Right lobe of liver (tissue), 6 donors: ENCODE measurements at regions not wholly inside any gene's neighbourhood (a gene's known extent, or its start where the extent isn't known, plus 50 kb on each side); places are given as distances from the start of the nearest gene placed in this dataset.

Experiments used
- ATAC-seq, 4 donors: fragments of 200-7000 bp; cut with Tn5 transposase; one replicate each; pipeline ENCODE4 v1.9.1; 2020; ENCODE audit warnings: mild to moderate bottlenecking in 4 of 4, moderate library complexity in 4 of 4
- DNase-seq, 3 donors: peaks; one replicate each; pipeline ENCODE4 v3.0.0-alpha.2; 2020
- H3K27ac ChIP-seq, 3 donors: fragments of 200-600 bp; one replicate each; pipeline ENCODE4 v1.8.0; 2022
- H3K27me3 ChIP-seq, 2 donors: fragments of 200-600 bp; one replicate each; pipeline ENCODE4 v1.8.0; 2022
- H3K36me3 ChIP-seq, 4 donors: fragments of 200-600 bp; sonication (generic) in 1 of 4; one replicate each; pipeline versions ENCODE4 v1.5.1 to v1.8.0; 2017 to 2022; ENCODE audit warnings: control low read depth in 1 of 4
- H3K4me1 ChIP-seq, 4 donors: fragments of 200-600 bp; sonication (generic) in 1 of 4; one replicate each; pipeline versions ENCODE4 v1.5.1 to v1.8.0; 2017 to 2022; ENCODE audit warnings: control low read depth in 1 of 4
- H3K4me3 ChIP-seq, 3 donors: fragments of 200-600 bp; one replicate each; pipeline ENCODE4 v1.8.0; 2022
- H3K9me3 ChIP-seq, 4 donors: fragments of 200-600 bp; sonication (generic) in 1 of 4; one replicate each; pipeline versions ENCODE4 v1.5.1 to v1.8.0; 2017 to 2022; ENCODE audit warnings: control low read depth in 1 of 4
- POLR2A ChIP-seq: fragments of 450-650 bp; IDR thresholded peaks from one replicate; pipeline ENCODE4 v1.6.1; 2017; ENCODE audit warnings: antibody characterized with exemption, mild to moderate bottlenecking
- WGBS: methylation state at CpG from one replicate; pipeline ENCODE4 v1.1.6; 2018; ENCODE audit warnings: low coverage, low lambda C conversion rate; ENCODE audit not compliant: insufficient coverage; ENCODE audit errors: missing lambda C conversion rate; 5-methylcytosine and 5-hydroxymethylcytosine counted together
- intact Hi-C, 2 donors: fragments of 100-400 bp; cut with DNase I; formaldehyde crosslinking; loops; one replicate each; pipeline versions ENCODE4 v1.11.2 to v1.14.1; 2022
- TF ChIP-seq, protein P1 (sequence below), 4 donors: fragments of 200-600 bp in 3 of 4; fragments of 450-650 bp in 1 of 4; IDR thresholded peaks; one replicate each; pipeline versions ENCODE4 v1.5.1 to v1.8.0; 2016 to 2022; ENCODE audit warnings: antibody characterized with exemption in 4 of 4, mild to moderate bottlenecking in 2 of 4
- donor health status: DM: no; HTN: yes; CAD: no.
- donor health status: DM: no; HTN: no; CAD: no.
- donor health status: DM: no; HTN: no; CAD: no.
- donor health status: DM: no; HTN: yes; CAD: no.
- donor health status: DM: no; HTN: yes; CAD: no.

DNA sequence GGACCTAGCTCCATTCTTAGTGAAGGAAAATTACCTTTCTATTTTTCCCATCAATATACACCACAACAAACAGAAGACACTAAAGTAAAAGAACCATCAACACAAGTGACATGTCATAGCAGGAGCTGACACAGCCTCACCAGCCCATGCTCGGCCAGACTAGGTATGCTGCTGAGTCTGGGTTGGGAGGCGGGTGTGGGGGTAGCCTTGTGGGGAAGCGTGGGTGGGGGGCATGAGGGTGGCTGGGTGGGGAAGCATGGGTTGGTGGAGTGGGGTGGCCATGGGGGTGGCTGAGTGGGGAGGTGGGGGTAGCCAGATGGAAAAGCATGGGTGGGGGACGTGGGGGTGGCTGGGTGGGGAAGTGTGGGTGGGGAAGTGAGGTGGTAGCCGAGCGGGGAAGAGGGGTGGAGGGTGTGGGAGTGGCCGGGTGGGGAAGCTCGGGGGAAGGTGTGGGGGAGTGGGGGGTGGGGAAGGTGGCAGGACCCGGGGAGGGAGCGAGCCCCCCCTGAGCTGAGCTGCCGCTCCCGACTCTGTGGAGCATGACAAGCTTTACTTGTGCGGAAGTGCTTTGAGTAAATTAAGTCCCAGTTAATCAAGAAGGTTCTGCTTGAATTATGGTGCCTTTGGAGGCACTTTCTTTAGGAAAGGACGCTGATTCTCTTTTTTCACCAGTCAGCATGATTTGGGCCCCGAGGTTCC, 294.6 kb upstream of the ZNF32 start:
- no peak for ATAC-seq
- no peaks in the 10 kb centered on the region for H3K4me1 ChIP-seq
- intact Hi-C loops, result no loop called here
- DNase-seq, result peak in 1 of 3 donors; percentile 31
- no peaks in the 10 kb centered on the region for H3K36me3 ChIP-seq
- H3K4me3 ChIP-seq, result no peak overlapping the region
- H3K27me3 ChIP-seq, result no peaks in the 10 kb centered on the region
- no peak overlapping the region for H3K27ac ChIP-seq
- no peaks in the 10 kb centered on the region for H3K9me3 ChIP-seq
- TF ChIP-seq, protein P1, sequence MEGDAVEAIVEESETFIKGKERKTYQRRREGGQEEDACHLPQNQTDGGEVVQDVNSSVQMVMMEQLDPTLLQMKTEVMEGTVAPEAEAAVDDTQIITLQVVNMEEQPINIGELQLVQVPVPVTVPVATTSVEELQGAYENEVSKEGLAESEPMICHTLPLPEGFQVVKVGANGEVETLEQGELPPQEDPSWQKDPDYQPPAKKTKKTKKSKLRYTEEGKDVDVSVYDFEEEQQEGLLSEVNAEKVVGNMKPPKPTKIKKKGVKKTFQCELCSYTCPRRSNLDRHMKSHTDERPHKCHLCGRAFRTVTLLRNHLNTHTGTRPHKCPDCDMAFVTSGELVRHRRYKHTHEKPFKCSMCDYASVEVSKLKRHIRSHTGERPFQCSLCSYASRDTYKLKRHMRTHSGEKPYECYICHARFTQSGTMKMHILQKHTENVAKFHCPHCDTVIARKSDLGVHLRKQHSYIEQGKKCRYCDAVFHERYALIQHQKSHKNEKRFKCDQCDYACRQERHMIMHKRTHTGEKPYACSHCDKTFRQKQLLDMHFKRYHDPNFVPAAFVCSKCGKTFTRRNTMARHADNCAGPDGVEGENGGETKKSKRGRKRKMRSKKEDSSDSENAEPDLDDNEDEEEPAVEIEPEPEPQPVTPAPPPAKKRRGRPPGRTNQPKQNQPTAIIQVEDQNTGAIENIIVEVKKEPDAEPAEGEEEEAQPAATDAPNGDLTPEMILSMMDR (IDR thresholded peaks at IDR 0.05), result no peak
- no peak for TF ChIP-seq POLR2A
- 68% methylated on average over 9 of the region's 15 CpGs for WGBS

DNA sequence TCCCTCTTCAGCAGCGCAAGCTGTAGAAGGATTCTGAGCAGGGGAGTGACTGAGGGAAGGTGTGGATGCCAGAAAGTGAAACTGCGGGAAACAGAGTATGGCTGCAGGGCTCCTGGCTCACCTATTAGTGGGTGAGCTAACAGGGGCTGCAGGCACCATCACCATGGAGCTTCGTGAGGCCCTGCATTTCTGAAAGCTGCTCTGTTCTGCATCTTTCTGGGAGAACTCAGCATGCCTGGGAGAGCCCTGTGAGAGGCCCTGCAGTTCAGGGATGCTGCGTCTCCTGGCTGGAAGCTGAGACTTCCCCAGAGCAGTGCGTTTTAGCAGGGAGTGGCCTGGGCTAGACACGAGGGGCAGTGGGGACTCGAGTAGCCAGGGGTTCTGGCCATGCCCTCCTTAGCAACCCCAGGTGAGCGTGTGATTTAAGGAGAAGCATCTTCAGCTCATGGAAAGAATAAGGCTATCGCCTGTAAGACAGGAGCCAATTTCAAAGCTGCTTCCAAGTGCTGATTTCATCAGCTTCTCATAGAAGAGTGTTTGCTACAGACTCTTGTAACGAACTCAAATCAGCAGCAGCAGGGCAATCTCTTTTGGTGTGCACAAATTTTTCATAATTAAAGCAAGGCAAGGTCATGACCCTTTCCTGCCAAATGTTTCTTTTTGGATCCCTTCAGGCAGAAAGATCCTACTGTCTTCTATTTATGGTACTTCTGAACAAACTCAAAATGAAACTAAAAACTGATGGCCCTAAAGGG, 293.6 kb upstream of the ZNF32 start:
- WGBS, result 51% methylated on average over 7 of the region's 10 CpGs
- intact Hi-C loops, result no loop called here
- H3K4me1 ChIP-seq, result no peaks in the 10 kb centered on the region
- DNase-seq, result peak in 1 of 3 donors; percentile 33
- no peak overlapping the region for H3K27ac ChIP-seq
- no peak for ATAC-seq
- H3K27me3 ChIP-seq, result no peaks in the 10 kb centered on the region
- no peaks in the 10 kb centered on the region for H3K9me3 ChIP-seq
- TF ChIP-seq POLR2A, result no peak
- TF ChIP-seq, protein P1 (IDR thresholded peaks at IDR 0.05), result no peak
- no peaks in the 10 kb centered on the region for H3K36me3 ChIP-seq
- no peak overlapping the region for H3K4me3 ChIP-seq

DNA sequence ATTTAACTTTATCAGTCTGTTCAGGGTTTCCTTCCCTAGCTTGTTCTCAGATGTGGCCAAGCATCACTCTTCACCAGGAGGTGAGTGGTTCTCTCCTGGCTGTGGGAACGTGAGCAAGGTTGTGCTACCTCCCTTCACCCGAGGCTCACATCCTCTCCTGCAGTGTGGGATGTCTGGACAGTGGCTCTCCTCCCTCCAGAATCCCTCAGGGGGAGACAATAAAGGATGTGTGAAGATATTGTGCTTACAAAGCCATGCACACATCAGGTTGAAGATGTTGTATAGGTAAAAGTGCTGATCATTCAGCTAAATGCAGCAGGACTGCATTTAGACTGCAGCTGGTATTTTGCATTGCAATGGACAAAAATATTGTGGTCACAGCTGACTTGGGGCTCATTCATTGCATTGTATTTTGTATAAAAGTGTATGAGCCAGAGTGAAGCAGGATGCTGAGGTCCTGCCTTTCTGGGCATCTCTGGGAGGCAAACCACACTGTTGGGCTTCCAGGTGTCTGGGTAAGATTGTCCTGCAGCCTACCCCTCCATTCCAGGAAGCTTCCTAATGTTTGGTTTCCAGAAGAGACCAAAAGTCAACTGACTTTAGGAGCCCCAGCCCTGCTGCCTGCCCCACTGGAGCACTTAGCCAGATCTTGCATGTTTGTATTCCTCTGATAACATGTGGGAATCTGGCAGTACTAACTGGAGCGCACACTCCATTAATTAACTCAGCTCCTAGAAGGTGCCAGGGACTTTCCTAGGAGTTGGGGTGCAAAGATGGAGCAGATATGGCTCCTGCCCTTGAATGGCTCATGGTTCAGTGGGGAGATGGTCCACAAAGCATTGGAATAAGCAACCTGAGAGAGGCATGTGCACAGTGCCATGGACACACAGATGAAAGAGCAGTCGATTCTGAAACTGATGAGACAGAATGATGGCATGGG, 292.5 kb upstream of the ZNF32 start:
- WGBS, result 73% methylated on average over 2 of the region's 4 CpGs
- no peak for DNase-seq
- intact Hi-C loops, result no loop called here

More for the DNA sequence above, 292.5 kb upstream of the ZNF32 start:
- Histone ChIP-seq H3K36me3 (no peaks in the 10 kb centered on the region), H3K9me3 (no peaks in the 10 kb centered on the region), H3K27ac (no peak overlapping the region), H3K27me3 (no peaks in the 10 kb centered on the region), H3K4me1 (no peaks in the 10 kb centered on the region), H3K4me3 (no peak overlapping the region)
- TF ChIP-seq, protein P1 (IDR thresholded peaks at IDR 0.05), result no peak
- TF ChIP-seq POLR2A, result no peak
- ATAC-seq, result no peak
